ENCODE measurements at regions not wholly inside any gene's neighbourhood (a gene's known extent, or its start where the extent isn't known, plus 50 kb on each side); places are given as distances from the start of the nearest gene placed in this dataset.
"Not testable (repeated sequence)": the region's sequence is repeated elsewhere in the genome, so short reads cannot be mapped to it uniquely, and the experiment has no call there.

GRCh38 chr4:53703267-53703655, 112.0 kb upstream of the LNX1 start:
- no peaks in the 10 kb centered on the region for H3K27me3 ChIP-seq (ENCODE audit: insufficient read depth, low read depth, low read length)
- no peaks in the 10 kb centered on the region for H3K9me3 ChIP-seq (ENCODE audit: low read length)
- H3K4me2 ChIP-seq (ENCODE audit: low read length): no peak overlapping the region
- no peak overlapping the region for H3K9ac ChIP-seq (ENCODE audit: low read length)
- TF ChIP-seq MXI1 (conservative IDR thresholded peaks at IDR 0.05; ENCODE audit: poor library complexity, severe bottlenecking) (no peak), POLR2AphosphoS5 (IDR thresholded peaks at IDR 0.05) (no peak), EP300 (conservative IDR thresholded peaks at IDR 0.05; ENCODE audit: poor library complexity, severe bottlenecking) (no peak), TAF1 (IDR thresholded peaks at IDR 0.05; ENCODE audit: low read depth) (no peak), REST (IDR thresholded peaks at IDR 0.05; ENCODE audit: borderline replicate concordance) (no peak), EZH2 (IDR thresholded peaks at IDR 0.05; ENCODE audit: borderline replicate concordance, insufficient read depth, low read length, poor library complexity, severe bottlenecking) (no peak), RAD21 (conservative IDR thresholded peaks at IDR 0.05) (no peak), CTCF (IDR thresholded peaks at IDR 0.05; ENCODE audit: poor library complexity, severe bottlenecking) (no peak), SMC3 (conservative IDR thresholded peaks at IDR 0.05; ENCODE audit: poor library complexity) (no peak)
- H3K4me3 ChIP-seq (ENCODE audit: low read length): no peak overlapping the region
- H3K27ac ChIP-seq (ENCODE audit: low read length): no peak overlapping the region
- H3F3A ChIP-seq (ENCODE audit: insufficient read depth, low read length, poor library complexity, severe bottlenecking): no peaks in the 10 kb centered on the region
- no peaks in the 10 kb centered on the region for H3K9me2 ChIP-seq (ENCODE audit: insufficient read depth, low read length)
- H3K79me2 ChIP-seq (replicated peaks; ENCODE audit: insufficient read depth, low read length): no peaks in the 10 kb centered on the region
- no peaks in the 10 kb centered on the region for H3K36me3 ChIP-seq (ENCODE audit: insufficient read depth, low read length)
- H4K20me1 ChIP-seq (ENCODE audit: insufficient read depth): no peaks in the 10 kb centered on the region
- H2AFZ ChIP-seq (ENCODE audit: low read depth, low read length): no peak overlapping the region

GRCh38 chr4:53702334-53703266, 111.3 kb upstream of the LNX1 start:
- Histone ChIP-seq H3K9me3 (ENCODE audit: low read length) (no peaks in the 10 kb centered on the region), H3K36me3 (ENCODE audit: insufficient read depth, low read length) (no peaks in the 10 kb centered on the region), H3K27me3 (ENCODE audit: insufficient read depth, low read depth, low read length) (no peaks in the 10 kb centered on the region), H4K20me1 (ENCODE audit: insufficient read depth) (no peaks in the 10 kb centered on the region), H3K79me2 (replicated peaks; ENCODE audit: insufficient read depth, low read length) (no peaks in the 10 kb centered on the region), H3K4me2 (ENCODE audit: low read length) (no peak overlapping the region), H3K9ac (ENCODE audit: low read length) (no peak overlapping the region), H3F3A (ENCODE audit: insufficient read depth, low read length, poor library complexity, severe bottlenecking) (no peaks in the 10 kb centered on the region), H2AFZ (ENCODE audit: low read depth, low read length) (no peak overlapping the region), H3K27ac (ENCODE audit: low read length) (no peak overlapping the region), H3K9me2 (ENCODE audit: insufficient read depth, low read length) (no peaks in the 10 kb centered on the region), H3K4me3 (ENCODE audit: low read length) (no peak overlapping the region)
- TF ChIP-seq CTCF (IDR thresholded peaks at IDR 0.05; ENCODE audit: poor library complexity, severe bottlenecking) (no peak), SMC3 (conservative IDR thresholded peaks at IDR 0.05; ENCODE audit: poor library complexity) (no peak), MXI1 (conservative IDR thresholded peaks at IDR 0.05; ENCODE audit: poor library complexity, severe bottlenecking) (no peak), EP300 (conservative IDR thresholded peaks at IDR 0.05; ENCODE audit: poor library complexity, severe bottlenecking) (no peak), TAF1 (IDR thresholded peaks at IDR 0.05; ENCODE audit: low read depth) (no peak), EZH2 (IDR thresholded peaks at IDR 0.05; ENCODE audit: borderline replicate concordance, insufficient read depth, low read length, poor library complexity, severe bottlenecking) (no peak), POLR2AphosphoS5 (IDR thresholded peaks at IDR 0.05) (no peak), RAD21 (conservative IDR thresholded peaks at IDR 0.05) (no peak), REST (IDR thresholded peaks at IDR 0.05; ENCODE audit: borderline replicate concordance) (no peak)

- not testable (repeated sequence) for H3K4me2 ChIP-seq (ENCODE audit: low read length); H2AFZ ChIP-seq (ENCODE audit: low read depth, low read length); H3K9me3 ChIP-seq (ENCODE audit: low read length); H3K9ac ChIP-seq (ENCODE audit: low read length); H3K27me3 ChIP-seq (ENCODE audit: insufficient read depth, low read depth, low read length); H3K27ac ChIP-seq (ENCODE audit: low read length); H3F3A ChIP-seq (ENCODE audit: insufficient read depth, low read length, poor library complexity, severe bottlenecking); H4K20me1 ChIP-seq (ENCODE audit: insufficient read depth); H3K79me2 ChIP-seq (replicated peaks; ENCODE audit: insufficient read depth, low read length); H3K9me2 ChIP-seq (ENCODE audit: insufficient read depth, low read length); H3K36me3 ChIP-seq (ENCODE audit: insufficient read depth, low read length); H3K4me3 ChIP-seq (ENCODE audit: low read length)
Measured at GRCh38 chr4:53701260-53701659, 110.0 kb upstream of the LNX1 start.
